HG02642 (cell line): ENCODE measurements at regions not wholly inside any gene's neighbourhood (a gene's known extent, or its start where the extent isn't known, plus 50 kb on each side); places are given as distances from the start of the nearest gene placed in this dataset.

Experiments
- ATAC-seq: cut with Tn5 transposase; IDR thresholded peaks from one replicate; pipeline ENCODE4 v1.9.1; 2021; ENCODE audit warnings: mild to moderate bottlenecking; ENCODE audit not compliant: unreplicated experiment, poor library complexity

DNA sequence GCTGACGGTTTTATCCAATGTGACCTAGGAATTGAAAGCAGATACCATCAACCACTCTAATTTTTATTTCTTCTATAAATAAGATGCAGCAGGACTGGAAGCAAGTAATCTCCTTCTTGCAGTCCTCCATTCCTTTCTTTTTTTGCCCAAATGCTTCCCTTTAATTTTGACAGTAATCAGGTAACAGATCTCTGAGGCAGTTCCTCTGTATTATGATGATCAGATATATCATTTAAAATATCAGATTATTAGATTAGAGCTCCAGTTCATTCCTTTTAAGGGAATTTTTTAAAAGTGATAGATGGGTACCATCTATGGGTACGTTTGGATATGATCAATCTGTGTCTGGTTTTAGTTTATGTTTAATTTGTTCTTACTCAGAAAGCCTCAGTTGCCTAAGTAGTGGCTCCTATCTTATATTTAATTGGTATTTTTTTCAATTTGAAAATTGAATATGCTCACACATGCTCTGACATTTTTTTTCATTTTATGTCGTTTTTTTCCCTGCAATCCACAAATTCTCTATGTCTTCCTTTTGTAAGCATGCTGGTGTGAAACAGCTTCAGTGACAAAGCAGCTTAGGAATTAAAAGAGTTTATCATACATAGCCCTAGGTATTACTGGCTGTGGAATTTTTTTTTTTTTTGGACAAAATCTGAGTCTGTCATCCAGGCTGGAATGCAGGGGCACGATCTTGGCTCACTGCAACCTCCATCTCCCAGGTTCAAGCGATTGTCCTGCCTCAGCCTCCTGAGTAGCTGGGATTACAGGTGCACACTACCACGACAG, 73.7 kb upstream of the ANK2 start:
- no peak for ATAC-seq

DNA sequence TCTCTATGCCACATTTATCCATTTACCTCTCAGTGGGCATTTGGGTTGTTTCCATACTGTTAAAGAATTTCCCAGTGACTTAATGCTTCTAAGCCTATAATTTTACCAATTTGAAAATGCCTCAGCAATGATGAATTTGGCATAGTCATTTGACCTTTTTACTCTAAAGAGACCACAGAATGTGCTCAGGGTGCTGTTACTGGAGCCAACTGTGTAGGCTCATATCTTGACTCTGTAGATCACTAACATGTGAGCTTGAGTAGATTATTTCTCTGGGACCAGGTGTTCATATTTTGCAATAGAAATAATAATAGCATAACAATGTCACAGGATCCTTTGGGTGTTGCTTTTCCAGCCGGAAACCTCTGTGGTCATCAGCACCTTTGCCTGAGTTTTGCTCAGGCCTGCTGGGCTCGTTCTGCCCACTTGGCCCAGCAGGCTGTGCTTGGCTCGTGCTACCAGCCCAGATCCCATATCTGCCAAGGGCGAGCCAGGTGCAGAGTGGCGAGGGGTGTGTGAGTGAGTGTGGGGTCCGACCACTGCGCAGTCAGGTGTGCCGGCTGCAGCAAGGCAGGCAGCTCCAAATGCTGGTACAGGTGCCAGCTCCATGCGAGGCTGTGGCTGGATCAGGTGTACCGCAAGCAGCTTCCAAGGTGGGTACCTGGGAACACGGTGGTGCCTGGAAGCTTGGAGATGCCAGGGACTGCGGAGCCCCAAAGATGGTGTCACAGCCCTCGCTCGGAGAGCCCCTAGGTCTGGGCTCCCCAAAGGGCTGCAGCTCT, 70.6 kb upstream of the ANK2 start:
- no peak for ATAC-seq

DNA sequence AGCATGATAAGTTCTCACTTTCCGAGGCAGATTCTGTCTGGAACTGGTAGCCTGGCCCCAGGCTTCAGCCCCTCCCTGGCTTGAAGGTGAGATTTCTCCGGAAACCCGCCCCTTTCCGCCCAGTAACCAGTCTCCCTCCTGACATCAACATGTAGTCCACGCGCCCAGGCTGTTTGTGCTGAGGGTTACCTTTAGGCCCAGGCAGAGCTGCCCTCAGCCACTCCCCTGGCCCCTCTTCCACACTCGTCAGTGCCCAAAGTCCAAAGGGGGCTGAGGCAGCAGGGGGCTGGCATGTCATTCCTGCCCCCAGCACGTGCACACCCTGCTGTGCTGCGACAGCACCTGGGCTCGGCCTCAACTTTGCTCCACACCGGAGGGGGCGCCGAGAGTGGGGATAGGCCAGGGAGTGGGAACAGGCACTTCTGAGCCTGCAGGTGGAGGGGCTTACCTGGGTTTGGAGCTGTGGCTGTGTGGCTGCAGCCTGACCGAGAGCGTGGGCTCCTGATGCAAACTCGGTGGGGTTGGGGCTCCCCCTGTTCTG, 69.5 kb upstream of the ANK2 start:
- no peak for ATAC-seq

DNA sequence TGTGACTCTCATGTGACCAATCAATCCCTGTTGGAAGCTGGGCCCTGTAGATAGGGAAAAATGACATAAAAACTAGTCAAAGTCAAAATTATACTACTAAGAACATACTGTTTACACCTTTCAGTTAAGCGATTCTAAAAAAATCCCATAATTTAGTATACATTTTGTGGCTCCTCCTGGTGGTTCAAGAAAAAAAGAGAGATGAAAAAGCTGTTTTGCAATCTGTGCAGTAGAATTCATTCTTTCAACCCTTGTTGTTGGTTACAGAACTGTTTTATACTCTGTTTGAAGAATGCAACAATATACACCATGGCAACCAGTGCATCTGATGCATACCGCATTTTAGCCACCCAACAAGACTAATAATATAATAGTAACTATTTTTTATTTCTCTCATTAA, 66.8 kb upstream of the ANK2 start:
- no peak for ATAC-seq

DNA sequence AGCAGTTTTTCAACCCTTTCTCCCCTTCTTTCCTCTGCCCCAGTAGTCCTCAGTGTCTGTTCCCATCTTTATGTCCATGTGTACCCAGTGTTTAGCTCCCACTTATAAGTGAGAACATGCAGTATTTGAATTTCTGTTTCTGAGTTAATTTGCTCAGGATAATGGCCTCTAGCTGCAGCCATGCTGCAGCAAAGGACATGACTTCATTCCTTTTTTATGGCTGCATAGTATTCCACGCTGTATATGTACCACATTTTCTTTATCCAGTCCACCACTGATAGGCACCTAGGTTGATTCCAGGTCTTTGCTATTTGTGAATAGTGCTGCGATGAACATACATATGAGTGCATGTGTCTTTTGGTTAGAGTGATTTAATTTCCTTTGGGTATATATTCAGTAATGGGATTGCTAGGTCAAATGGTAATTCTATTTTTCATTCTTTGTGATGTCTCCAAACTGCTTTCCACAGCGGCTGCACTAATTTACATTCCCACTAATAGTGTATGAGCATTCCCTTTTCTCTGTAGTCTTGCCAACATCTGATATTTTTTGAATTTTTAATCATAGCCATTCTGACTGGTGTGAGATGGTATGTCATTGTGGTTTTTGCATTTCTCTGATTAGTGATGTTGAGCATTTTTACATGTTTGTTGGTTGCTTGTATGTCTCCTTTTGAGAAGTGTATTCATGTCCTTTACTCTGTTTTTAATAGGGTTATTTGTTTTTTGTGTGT, 54.6 kb upstream of the ANK2 start:
- no peak for ATAC-seq
